ENCODE measurements at regions not wholly inside any gene's neighbourhood (a gene's known extent, or its start where the extent isn't known, plus 50 kb on each side); places are given as distances from the start of the nearest gene placed in this dataset.
"Not testable (repeated sequence)": the region's sequence is repeated elsewhere in the genome, so short reads cannot be mapped to it uniquely, and the experiment has no call there.

- DNase-seq (ENCODE audit: low spot score): no peak
Measured at GRCh38 chr1:187883356-187883755, 1054.6 kb downstream of the PLA2G4A start.

GRCh38 chr1:187891993-187892682 is 1063.4 kb downstream of the PLA2G4A start:
- no peak for DNase-seq (ENCODE audit: low spot score)

GRCh38 chr1:187892683-187893039 is 1063.9 kb downstream of the PLA2G4A start:
- DNase-seq (ENCODE audit: low spot score): no peak

- peak; percentile 76 for DNase-seq (ENCODE audit: low spot score)
Measured at GRCh38 chr1:187893471-187893870, 1064.7 kb downstream of the PLA2G4A start.

- no peak for DNase-seq (ENCODE audit: low spot score)
Measured at GRCh38 chr1:187894349-187894748, 1065.6 kb downstream of the PLA2G4A start.

GRCh38 chr1:187903223-187903622 is 1074.5 kb downstream of the PLA2G4A start:
- no peak for DNase-seq (ENCODE audit: low spot score)

GRCh38 chr1:187909382-187909781 is 1080.6 kb downstream of the PLA2G4A start:
- no peak for DNase-seq (ENCODE audit: low spot score)

- no peak for DNase-seq (ENCODE audit: low spot score)
Measured at GRCh38 chr1:187911820-187912219, 1083.1 kb downstream of the PLA2G4A start.

- no peak for DNase-seq (ENCODE audit: low spot score)
Measured at GRCh38 chr1:187920976-187921375, 1092.2 kb downstream of the PLA2G4A start.

- DNase-seq (ENCODE audit: low spot score): peak; percentile 1
Measured at GRCh38 chr1:187921426-187921825, 1092.7 kb downstream of the PLA2G4A start.

GRCh38 chr1:187922255-187922654 is 1093.5 kb downstream of the PLA2G4A start:
- no peak for DNase-seq (ENCODE audit: low spot score)

- no peak for DNase-seq (ENCODE audit: low spot score)
Measured at GRCh38 chr1:187924252-187924651, 1095.5 kb downstream of the PLA2G4A start.

GRCh38 chr1:187928288-187928687 is 1099.5 kb downstream of the PLA2G4A start:
- peak; percentile 41 for DNase-seq (ENCODE audit: low spot score)

- DNase-seq (ENCODE audit: low spot score): no peak
Measured at GRCh38 chr1:187928696-187929095, 1099.9 kb downstream of the PLA2G4A start.

- DNase-seq (ENCODE audit: low spot score): no peak
Measured at GRCh38 chr1:187931776-187932175, 1103.0 kb downstream of the PLA2G4A start.

- no peak for DNase-seq (ENCODE audit: low spot score)
Measured at GRCh38 chr1:187933562-187934419, 1105.0 kb downstream of the PLA2G4A start.

- no peak for DNase-seq (ENCODE audit: low spot score)
Measured at GRCh38 chr1:187936667-187937066, 1107.9 kb downstream of the PLA2G4A start.

- DNase-seq (ENCODE audit: low spot score): no peak
Measured at GRCh38 chr1:187938092-187938491, 1109.3 kb downstream of the PLA2G4A start.

GRCh38 chr1:187942986-187943385 is 1114.2 kb downstream of the PLA2G4A start:
- no peak for DNase-seq (ENCODE audit: low spot score)

- DNase-seq (ENCODE audit: low spot score): no peak
Measured at GRCh38 chr1:187943606-187944403, 1115.1 kb downstream of the PLA2G4A start.

- DNase-seq (ENCODE audit: low spot score): not testable (repeated sequence)
Measured at GRCh38 chr1:187946661-187947060, 1117.9 kb downstream of the PLA2G4A start.

- DNase-seq (ENCODE audit: low spot score): no peak
Measured at GRCh38 chr1:187947359-187947758, 1118.6 kb downstream of the PLA2G4A start.

Measured in umbilical cord (tissue), 1 donor.